ENCODE measurements at regions not wholly inside any gene's neighbourhood (a gene's known extent, or its start where the extent isn't known, plus 50 kb on each side); places are given as distances from the start of the nearest gene placed in this dataset.

DNA sequence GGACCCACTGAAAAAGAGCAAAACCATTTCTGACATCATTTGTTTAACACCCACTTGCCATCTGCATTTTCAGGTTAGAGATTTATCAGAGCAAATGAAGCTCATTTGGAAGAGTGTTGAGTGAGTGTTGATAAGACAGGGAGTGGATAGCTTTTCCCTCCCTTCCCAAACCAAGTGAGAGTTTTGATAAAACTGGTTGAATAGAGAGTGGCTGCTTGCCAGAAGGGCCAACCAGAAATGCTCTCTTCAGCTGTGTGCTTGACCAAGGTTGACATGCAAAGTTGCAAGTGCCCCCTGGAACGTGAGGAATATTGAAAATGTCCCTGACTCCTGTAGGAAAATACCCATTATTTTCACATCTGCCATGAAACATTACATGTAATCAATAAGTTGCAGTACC is 1487.0 kb upstream of the FLRT2 start:
- FAIRE-seq = no peak
- DNase-seq (ENCODE audit: insufficient read length, low spot score) = no peak

GRCh38 chr14:84064316-84065125 is 1465.4 kb upstream of the FLRT2 start:
- no peak for TF ChIP-seq CTCF (IDR thresholded peaks at IDR 0.05; ENCODE audit: insufficient read depth, missing control alignments)
- no peak for FAIRE-seq
- DNase-seq (ENCODE audit: insufficient read length, low spot score) = no peak

More for the DNA sequence above, 1487.0 kb upstream of the FLRT2 start:
- TF ChIP-seq CTCF (IDR thresholded peaks at IDR 0.05; ENCODE audit: insufficient read depth, missing control alignments) = no peak

DNA sequence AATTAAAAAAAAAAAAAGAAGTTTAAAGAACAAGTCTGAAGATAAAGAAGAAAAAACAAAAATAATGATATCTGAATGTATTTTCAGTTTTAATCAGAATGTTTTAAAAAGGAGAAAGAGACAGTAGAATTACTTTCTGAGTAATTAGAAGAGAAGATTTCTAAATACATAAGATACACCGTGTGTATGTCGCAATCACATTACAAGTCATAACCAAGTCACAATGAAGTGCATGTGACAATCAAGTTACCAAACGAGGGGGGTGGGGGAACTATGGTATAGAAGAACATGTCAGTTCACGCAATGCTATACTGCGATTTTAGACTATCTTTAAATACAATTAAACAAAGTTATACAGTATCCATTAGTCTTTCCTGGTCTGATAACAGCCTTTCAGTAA is 1464.1 kb upstream of the FLRT2 start:
- no peak for DNase-seq (ENCODE audit: insufficient read length, low spot score)
- no peak for TF ChIP-seq CTCF (IDR thresholded peaks at IDR 0.05; ENCODE audit: insufficient read depth, missing control alignments)
- no peak for FAIRE-seq

DNA sequence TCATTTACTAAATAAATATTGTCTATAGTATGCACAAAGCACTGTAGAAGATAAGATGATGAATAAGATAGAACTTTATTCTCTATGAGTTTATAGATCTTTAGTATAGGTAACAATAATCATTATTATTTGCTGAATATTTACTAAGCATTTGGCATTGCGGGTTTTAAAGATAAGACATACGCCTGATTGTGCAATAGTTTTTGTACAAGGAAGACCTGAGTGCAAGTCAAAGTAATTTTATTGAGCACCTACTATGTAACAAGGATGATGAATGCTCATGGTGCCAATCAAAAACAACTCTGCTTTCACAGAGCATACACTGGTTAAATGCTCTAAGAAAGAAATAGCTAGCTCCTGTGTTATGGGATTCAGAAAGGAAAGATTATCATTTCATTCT is 1461.7 kb upstream of the FLRT2 start:
- FAIRE-seq (no peak), DNase-seq (ENCODE audit: insufficient read length, low spot score) (no peak)
- no peak for TF ChIP-seq CTCF (IDR thresholded peaks at IDR 0.05; ENCODE audit: insufficient read depth, missing control alignments)

- DNase-seq (ENCODE audit: insufficient read length, low spot score) = no peak
- FAIRE-seq = no peak
- TF ChIP-seq CTCF (IDR thresholded peaks at IDR 0.05; ENCODE audit: insufficient read depth, missing control alignments) = no peak
Observed at GRCh38 chr14:84071061-84071460, 1458.9 kb upstream of the FLRT2 start.

DNA sequence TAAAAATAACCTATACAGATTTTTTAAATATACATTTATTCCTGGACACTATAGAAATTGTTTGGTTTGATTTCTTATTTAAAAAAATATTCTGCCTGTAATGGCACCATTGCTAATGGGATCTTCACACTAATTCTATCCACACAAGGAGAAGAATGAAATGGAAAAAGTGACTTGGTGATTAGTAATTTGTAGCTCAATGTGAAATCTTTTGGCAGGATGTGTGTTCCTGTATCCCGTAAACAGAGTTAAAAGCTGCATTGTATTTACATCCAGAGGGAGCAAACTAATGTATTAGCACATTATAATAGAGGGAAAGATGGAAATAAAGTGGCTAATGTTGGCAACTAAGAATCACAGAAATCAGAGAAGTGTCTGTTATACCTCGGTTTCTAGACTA is 1455.3 kb upstream of the FLRT2 start:
- no peak for FAIRE-seq
- TF ChIP-seq CTCF (IDR thresholded peaks at IDR 0.05; ENCODE audit: insufficient read depth, missing control alignments) = no peak
- no peak for DNase-seq (ENCODE audit: insufficient read length, low spot score)

- FAIRE-seq = no peak
- TF ChIP-seq CTCF (IDR thresholded peaks at IDR 0.05; ENCODE audit: insufficient read depth, missing control alignments) = no peak
- no peak for DNase-seq (ENCODE audit: insufficient read length, low spot score)
Observed at GRCh38 chr14:84080944-84081343, 1449.0 kb upstream of the FLRT2 start.
